Endothelial cell of umbilical vein (primary cell): ENCODE measurements at regions not wholly inside any gene's neighbourhood (a gene's known extent, or its start where the extent isn't known, plus 50 kb on each side); places are given as distances from the start of the nearest gene placed in this dataset.

ENCODE experiments used
- BruUV-seq: library from RNA; stranded (reverse); fragments of 400-500 nt; replicated peaks from 2 replicates; lab custom pipeline; 2021; lab: Mats Ljungman, UMichigan
- CTCF ChIA-PET: fragments of 300-600, 350-600 bp; sonication (Branson Sonifier 250); formaldehyde crosslinking; loops from one replicate; lab custom pipeline; 2021; ENCODE audit warnings: antibody characterized with exemption, inconsistent platforms; lab: Charles Lee
- POLR2A ChIA-PET: fragments of 300-600, 350-600 bp; sonication (Branson Sonifier 250); formaldehyde crosslinking; loops from one replicate; lab custom pipeline; 2021; ENCODE audit warnings: antibody characterized with exemption, inconsistent platforms; lab: Charles Lee
- DNase-seq: peaks from one replicate; pipeline ENCODE4 v3.0.0-alpha.2; 2011; ENCODE audit warnings: low read depth, low spot score
- FAIRE-seq: peaks from 2 replicates; lab custom pipeline; 2011; peaks lifted over from hg19 to GRCh38; lab: Jason Lieb, UNC
- H2AFZ ChIP-seq: 2 replicates; pipeline ENCODE4 v1.6.0; 2012; ENCODE audit warnings: low read depth, low read length, control low read depth, inconsistent platforms
- H3K27ac ChIP-seq: 2 replicates; pipeline ENCODE4 v1.5.1; 2011; ENCODE audit warnings: low read depth, mild to moderate bottlenecking, control low read depth, low read length, moderate library complexity; ENCODE audit not compliant: insufficient read depth
- H3K27me3 ChIP-seq, 2 experiments: 2 replicates each; pipeline versions ENCODE4 v1.6.0 to v1.6.1; 2011; ENCODE audit warnings: low read length in 2 of 2, mixed read lengths in 1 of 2; ENCODE audit not compliant: control insufficient read depth in 2 of 2, insufficient read depth in 2 of 2
- H3K36me3 ChIP-seq, 2 experiments: 2 replicates in 1 of 2; 3 replicates in 1 of 2; pipeline ENCODE4 v1.5.1; 2011; ENCODE audit warnings: low read length in 2 of 2, mild to moderate bottlenecking in 1 of 2, moderate library complexity in 1 of 2; ENCODE audit not compliant: control insufficient read depth in 2 of 2, insufficient read depth in 2 of 2; ENCODE audit errors: extremely low read depth in 1 of 2
- H3K4me1 ChIP-seq: 3 replicates; pipeline ENCODE4 v1.5.1; 2011; ENCODE audit warnings: mild to moderate bottlenecking, low read length; ENCODE audit not compliant: control insufficient read depth, insufficient read depth; ENCODE audit errors: extremely low read depth
- H3K4me2 ChIP-seq: 2 replicates; pipeline ENCODE4 v1.6.1; 2011; ENCODE audit warnings: low read length, control low read depth, mixed read lengths; ENCODE audit not compliant: insufficient read depth
- H3K4me3 ChIP-seq, 3 experiments: fragments of 200-600 bp in 1 of 3; sonication (generic), shearing (Covaris generic) in 1 of 3; replicated peaks in 1 of 3; 2 replicates each; pipeline ENCODE4 v1.5.1; 2011 to 2016; ENCODE audit warnings: control low read depth in 3 of 3, low read length in 3 of 3, mild to moderate bottlenecking in 2 of 3, inconsistent platforms in 1 of 3, low read depth in 1 of 3, moderate library complexity in 1 of 3; ENCODE audit not compliant: insufficient read depth in 1 of 3
- H3K79me2 ChIP-seq: 2 replicates; pipeline ENCODE4 v1.6.0; 2012; ENCODE audit warnings: low read length, inconsistent platforms; ENCODE audit not compliant: control insufficient read depth, insufficient read depth
- H3K9ac ChIP-seq: replicated peaks from 2 replicates; pipeline ENCODE3; 2011; ENCODE audit warnings: low read length, control low read depth; ENCODE audit not compliant: insufficient read depth; ENCODE audit errors: extremely low read depth
- H3K9me1 ChIP-seq: replicated peaks from 3 replicates; pipeline ENCODE4 v1.6.0; 2011; ENCODE audit warnings: mild to moderate bottlenecking, low read length; ENCODE audit not compliant: control insufficient read depth, insufficient read depth; ENCODE audit errors: extremely low read depth
- H3K9me3 ChIP-seq: replicated peaks from 2 replicates; pipeline ENCODE4 v1.5.1; 2012; ENCODE audit warnings: low read length, inconsistent platforms; ENCODE audit not compliant: control insufficient read depth, insufficient read depth
- H4K20me1 ChIP-seq: replicated peaks from 2 replicates; pipeline ENCODE3; 2011; ENCODE audit warnings: mild to moderate bottlenecking, low read length; ENCODE audit not compliant: control insufficient read depth, insufficient read depth; ENCODE audit errors: extremely low read depth
- EZH2 ChIP-seq: IDR thresholded peaks from 2 replicates; pipeline ENCODE4 v1.6.1; 2012; ENCODE audit warnings: borderline replicate concordance, low read depth, mild to moderate bottlenecking, moderate library complexity, low read length, inconsistent platforms; ENCODE audit not compliant: severe bottlenecking
- FOS ChIP-seq: IDR thresholded peaks from 2 replicates; pipeline ENCODE4 v1.6.1; 2011; ENCODE audit warnings: mild to moderate bottlenecking, low read length, moderate library complexity, borderline replicate concordance; ENCODE audit not compliant: insufficient read depth
- GATA2 ChIP-seq: IDR thresholded peaks from 2 replicates; pipeline ENCODE4 v1.7.0; 2011; ENCODE audit warnings: low read depth, mild to moderate bottlenecking, moderate library complexity, mixed read lengths, low read length; ENCODE audit not compliant: insufficient read length, insufficient read depth
- JUN ChIP-seq: IDR thresholded peaks from 2 replicates; pipeline ENCODE4 v1.6.1; 2011; ENCODE audit warnings: borderline replicate concordance, low read depth; ENCODE audit not compliant: insufficient read length, insufficient read depth
- MYC ChIP-seq: IDR thresholded peaks from one replicate; pipeline ENCODE4 v1.6.1; 2011; ENCODE audit warnings: mild to moderate bottlenecking, low read depth, low read length
- POLR2A ChIP-seq: IDR thresholded peaks from 2 replicates; pipeline ENCODE4 v1.6.1; 2012; ENCODE audit warnings: low read depth, mild to moderate bottlenecking, control low read depth, low read length
- POLR2AphosphoS5 ChIP-seq: IDR thresholded peaks from 2 replicates; pipeline ENCODE4 v1.6.1; 2012; ENCODE audit warnings: low read depth, mild to moderate bottlenecking, control low read depth, low read length, moderate library complexity; ENCODE audit not compliant: insufficient read depth
- dilution Hi-C: fragments of 300-500 bp; cut with MboI; formaldehyde crosslinking; loops from one replicate; pipeline ENCODE4 v1.15.0; 2019; ENCODE audit warnings: low sequenced_read_pairs; ENCODE audit not compliant: extremely low pct_ligation_motif_present
- intact Hi-C: fragments of 100-400 bp; cut with micrococcal nuclease; formaldehyde crosslinking; loops from one replicate; pipeline ENCODE4 v1.10.0; 2022
- TF ChIP-seq, protein P1 (sequence below), 2 donors: IDR thresholded peaks; 1 replicate in 1 of 2; 2 replicates in 1 of 2; pipeline ENCODE4 v1.5.1; 2011; ENCODE audit warnings: low read length in 2 of 2, mild to moderate bottlenecking in 2 of 2, moderate library complexity in 2 of 2, control low read depth in 1 of 2, inconsistent platforms in 1 of 2, low read depth in 1 of 2; ENCODE audit not compliant: insufficient read depth in 1 of 2; ENCODE audit errors: extremely low read depth in 1 of 2
- TF ChIP-seq, protein P2 (sequence below): IDR thresholded peaks from 2 replicates; pipeline ENCODE4 v1.6.1; 2011; ENCODE audit not compliant: insufficient read depth, insufficient read length

DNA sequence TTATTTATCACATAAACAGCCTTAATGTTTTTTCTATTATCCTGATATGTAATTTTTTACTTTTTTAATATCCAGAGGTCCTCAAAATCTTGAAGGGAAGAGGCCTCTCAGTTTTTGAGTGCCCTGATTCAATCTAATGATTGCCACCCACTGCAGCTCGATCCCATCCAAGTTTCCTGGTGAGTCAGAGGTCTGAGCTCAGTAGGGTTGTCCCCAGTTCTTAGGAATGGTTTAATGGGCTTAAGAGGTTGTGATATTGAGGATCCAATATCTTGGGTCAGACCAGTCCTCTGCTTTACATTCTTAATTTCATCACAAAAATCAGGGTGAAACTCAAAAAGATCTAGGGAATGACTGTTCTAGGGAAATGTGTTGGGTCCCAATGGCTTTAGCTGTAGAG, 238.5 kb downstream of the NSUN3 start:
- CTCF ChIA-PET: no interaction called here
- POLR2A ChIA-PET: no interaction called here

More for the DNA sequence above, 238.5 kb downstream of the NSUN3 start:
- intact Hi-C loops (no loop called here), dilution Hi-C loops (no loop called here)
- H3K4me3 ChIP-seq: no peak overlapping the region
- no peaks in the 10 kb centered on the region for H3K27me3 ChIP-seq
- no peak overlapping the region for H3K27ac ChIP-seq
- H2AFZ ChIP-seq: no peak overlapping the region
- H3K4me2 ChIP-seq: no peak overlapping the region
- no TSS peak for BruUV-seq
- H3K9me1 ChIP-seq: no peaks in the 10 kb centered on the region
- FAIRE-seq: no peak
- no peaks in the 10 kb centered on the region for H4K20me1 ChIP-seq
- H3K36me3 ChIP-seq: no peaks in the 10 kb centered on the region
- no peaks in the 10 kb centered on the region for H3K79me2 ChIP-seq
- no peak for TF ChIP-seq JUN
- TF ChIP-seq POLR2A: no peak
- TF ChIP-seq, protein P1, sequence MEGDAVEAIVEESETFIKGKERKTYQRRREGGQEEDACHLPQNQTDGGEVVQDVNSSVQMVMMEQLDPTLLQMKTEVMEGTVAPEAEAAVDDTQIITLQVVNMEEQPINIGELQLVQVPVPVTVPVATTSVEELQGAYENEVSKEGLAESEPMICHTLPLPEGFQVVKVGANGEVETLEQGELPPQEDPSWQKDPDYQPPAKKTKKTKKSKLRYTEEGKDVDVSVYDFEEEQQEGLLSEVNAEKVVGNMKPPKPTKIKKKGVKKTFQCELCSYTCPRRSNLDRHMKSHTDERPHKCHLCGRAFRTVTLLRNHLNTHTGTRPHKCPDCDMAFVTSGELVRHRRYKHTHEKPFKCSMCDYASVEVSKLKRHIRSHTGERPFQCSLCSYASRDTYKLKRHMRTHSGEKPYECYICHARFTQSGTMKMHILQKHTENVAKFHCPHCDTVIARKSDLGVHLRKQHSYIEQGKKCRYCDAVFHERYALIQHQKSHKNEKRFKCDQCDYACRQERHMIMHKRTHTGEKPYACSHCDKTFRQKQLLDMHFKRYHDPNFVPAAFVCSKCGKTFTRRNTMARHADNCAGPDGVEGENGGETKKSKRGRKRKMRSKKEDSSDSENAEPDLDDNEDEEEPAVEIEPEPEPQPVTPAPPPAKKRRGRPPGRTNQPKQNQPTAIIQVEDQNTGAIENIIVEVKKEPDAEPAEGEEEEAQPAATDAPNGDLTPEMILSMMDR (IDR thresholded peaks at IDR 0.05; ENCODE audit: extremely low read depth in 1 of 2, insufficient read depth in 1 of 2, low read depth in 1 of 2, low read length in 2 of 2): no peak
- TF ChIP-seq POLR2AphosphoS5: no peak
- TF ChIP-seq, protein P2, sequence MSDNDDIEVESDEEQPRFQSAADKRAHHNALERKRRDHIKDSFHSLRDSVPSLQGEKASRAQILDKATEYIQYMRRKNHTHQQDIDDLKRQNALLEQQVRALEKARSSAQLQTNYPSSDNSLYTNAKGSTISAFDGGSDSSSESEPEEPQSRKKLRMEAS: no peak
- TF ChIP-seq FOS: no peak
- TF ChIP-seq GATA2: no peak
- no peak for TF ChIP-seq EZH2
- TF ChIP-seq MYC: no peak
- H3K9me3 ChIP-seq: no peaks in the 10 kb centered on the region
- H3K9ac ChIP-seq: no peak overlapping the region
- no peak for DNase-seq
- H3K4me1 ChIP-seq: no peaks in the 10 kb centered on the region
